Activated B cell treated with CpG ODN at 0.5 μM for 24 hours (primary cell): ENCODE measurements at regions not wholly inside any gene's neighbourhood (a gene's known extent, or its start where the extent isn't known, plus 50 kb on each side); places are given as distances from the start of the nearest gene placed in this dataset.

Experiments
- ATAC-seq: fragments of 200-7000 bp; cut with Tn5 transposase; one replicate; pipeline ENCODE4 v1.10.0; 2021; ENCODE audit warnings: low read depth, mild to moderate bottlenecking, moderate library complexity
- CTCF ChIA-PET: fragments of 350-600 bp; sonication (Branson Sonifier 250); formaldehyde crosslinking; loops from one replicate; lab custom pipeline; 2021; ENCODE audit warnings: antibody characterized with exemption; lab: Charles Lee
- POLR2A ChIA-PET: fragments of 350-600 bp; sonication (Branson Sonifier 250); formaldehyde crosslinking; loops from one replicate; lab custom pipeline; 2021; ENCODE audit warnings: antibody characterized with exemption; lab: Charles Lee
- DNase-seq: peaks from one replicate; pipeline ENCODE4 v3.0.0; 2022
- H3K27ac Mint-ChIP-seq: one replicate; pipeline ENCODE4 v1.8.0; 2020; ENCODE audit warnings: mixed read lengths
- H3K27me3 Mint-ChIP-seq: one replicate; pipeline ENCODE4 v1.8.0; 2021; ENCODE audit warnings: mixed read lengths
- H3K36me3 Mint-ChIP-seq: one replicate; pipeline ENCODE4 v1.8.0; 2021; ENCODE audit warnings: low read depth, mixed read lengths
- H3K4me1 Mint-ChIP-seq: one replicate; pipeline ENCODE4 v1.8.0; 2021; ENCODE audit warnings: mixed read lengths
- H3K4me3 Mint-ChIP-seq: one replicate; pipeline ENCODE4 v1.8.0; 2020; ENCODE audit warnings: mild to moderate bottlenecking, mixed read lengths
- H3K9me3 Mint-ChIP-seq: one replicate; pipeline ENCODE4 v1.8.0; 2020; ENCODE audit warnings: mixed read lengths
- CTCF ChIP-seq: fragments of 200-600 bp; IDR thresholded peaks from one replicate; pipeline ENCODE4 v1.8.0; 2022; ENCODE audit warnings: antibody characterized with exemption, mild to moderate bottlenecking
- intact Hi-C: fragments of 100-400 bp; cut with micrococcal nuclease; formaldehyde crosslinking; loops from one replicate; pipeline ENCODE4 v1.15.1; 2024

- ChIA-PET POLR2A (no interaction called here), CTCF (no interaction called here)
- no peak for TF ChIP-seq CTCF
- no peaks in the 10 kb centered on the region for H3K4me1 Mint-ChIP-seq
- no peaks in the 10 kb centered on the region for H3K27me3 Mint-ChIP-seq
- ATAC-seq (no peak), DNase-seq (no peak)
- peaks cover 8% of the 10 kb centered on the region for H3K9me3 Mint-ChIP-seq
- H3K27ac Mint-ChIP-seq, result no peak overlapping the region
- no peak overlapping the region for H3K4me3 Mint-ChIP-seq
- H3K36me3 Mint-ChIP-seq, result no peaks in the 10 kb centered on the region
- intact Hi-C loops, result no loop called here
Measured at GRCh38 chr22:48993655-48994054, 834.0 kb downstream of the BRD1 start.

DNA sequence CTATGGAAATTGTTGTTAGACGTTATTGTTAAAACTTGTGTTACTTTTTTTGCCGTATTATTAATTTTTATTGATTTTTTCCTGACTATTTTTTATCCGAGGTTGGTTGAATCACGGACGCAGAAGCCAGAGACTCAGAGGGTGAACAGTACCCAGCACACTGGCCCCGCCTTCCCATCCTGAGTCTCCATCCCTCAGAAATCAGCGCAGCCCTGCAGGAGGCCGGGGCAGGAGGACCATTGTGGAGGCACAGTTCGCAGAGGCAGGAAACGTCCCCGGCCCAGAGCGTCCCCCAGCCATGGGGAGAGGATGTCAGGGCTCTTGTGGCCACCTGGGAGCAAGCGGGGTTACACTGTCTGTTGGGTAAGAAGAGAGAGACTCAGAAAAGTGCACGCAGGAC lies 843.0 kb downstream of the BRD1 start:
- CTCF ChIA-PET, result no interaction called here
- no peaks in the 10 kb centered on the region for H3K4me1 Mint-ChIP-seq
- no peak overlapping the region for H3K27ac Mint-ChIP-seq
- POLR2A ChIA-PET, result no interaction called here
- intact Hi-C loops, result no loop called here
- H3K27me3 Mint-ChIP-seq, result peaks cover 3% of the 10 kb centered on the region
- DNase-seq (no peak), ATAC-seq (no peak)
- no peak for TF ChIP-seq CTCF
- H3K4me3 Mint-ChIP-seq, result no peak overlapping the region
- H3K9me3 Mint-ChIP-seq, result no peaks in the 10 kb centered on the region
- H3K36me3 Mint-ChIP-seq, result no peaks in the 10 kb centered on the region

GRCh38 chr22:48982321-48982905 lies 845.3 kb downstream of the BRD1 start:
- POLR2A ChIA-PET, result no interaction called here
- ATAC-seq, result no peak
- H3K27ac Mint-ChIP-seq, result no peak overlapping the region
- H3K9me3 Mint-ChIP-seq, result peaks cover 2% of the 10 kb centered on the region
- peaks cover 6% of the 10 kb centered on the region for H3K27me3 Mint-ChIP-seq
- TF ChIP-seq CTCF, result no peak
- intact Hi-C loops, result no loop called here
- H3K4me3 Mint-ChIP-seq, result no peak overlapping the region
- no peaks in the 10 kb centered on the region for H3K4me1 Mint-ChIP-seq
- no peaks in the 10 kb centered on the region for H3K36me3 Mint-ChIP-seq
- CTCF ChIA-PET, result no interaction called here
- DNase-seq, result no peak

DNA sequence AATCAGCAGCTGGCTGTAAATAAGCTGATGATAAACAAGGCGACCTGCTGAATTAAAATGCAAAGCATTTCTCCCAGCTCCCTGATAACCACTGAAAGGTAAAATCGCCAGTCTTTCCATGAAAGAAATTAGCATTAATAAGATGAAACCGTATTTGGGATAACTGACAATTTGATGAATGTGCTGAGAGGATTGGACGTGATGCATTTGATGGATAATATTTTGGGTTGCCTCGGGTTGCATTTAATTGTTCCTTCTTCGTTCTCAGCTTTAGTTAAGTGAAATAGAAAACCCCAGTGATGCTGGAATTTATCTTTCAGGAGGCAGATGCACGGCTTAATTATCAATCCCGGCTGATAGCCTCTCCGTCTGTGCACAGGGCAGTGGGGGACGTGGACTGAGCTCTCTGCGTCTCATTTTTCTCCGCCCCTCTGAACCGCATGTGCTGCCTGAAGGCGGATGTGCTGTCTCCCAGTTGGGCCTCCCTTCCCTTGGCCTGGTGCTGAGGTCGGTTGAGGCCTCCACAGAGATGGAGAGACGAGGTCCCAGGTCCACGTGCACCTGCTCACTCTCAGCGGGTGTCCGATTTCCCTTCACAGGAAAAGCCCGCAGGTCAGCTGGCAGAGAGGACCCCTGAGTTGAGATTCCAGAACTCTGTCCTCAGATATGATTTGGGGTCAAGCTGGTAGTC lies 846.2 kb downstream of the BRD1 start:
- ChIA-PET CTCF (no interaction called here), POLR2A (no interaction called here)
- no peak for TF ChIP-seq CTCF
- H3K4me3 Mint-ChIP-seq, result no peak overlapping the region
- no peak for ATAC-seq
- DNase-seq, result no peak
- no peak overlapping the region for H3K27ac Mint-ChIP-seq
- intact Hi-C loops, result no loop called here
- H3K36me3 Mint-ChIP-seq, result no peaks in the 10 kb centered on the region
- peaks cover 2% of the 10 kb centered on the region for H3K9me3 Mint-ChIP-seq
- peaks cover 8% of the 10 kb centered on the region for H3K27me3 Mint-ChIP-seq
- H3K4me1 Mint-ChIP-seq, result no peaks in the 10 kb centered on the region

- Mint-ChIP-seq H3K4me3 (no peak overlapping the region), H3K4me1 (no peaks in the 10 kb centered on the region), H3K27ac (no peak overlapping the region), H3K27me3 (peaks cover 11% of the 10 kb centered on the region), H3K9me3 (peaks cover 2% of the 10 kb centered on the region), H3K36me3 (no peaks in the 10 kb centered on the region)
- TF ChIP-seq CTCF, result no peak
- CTCF ChIA-PET, result no interaction called here
- POLR2A ChIA-PET, result no interaction called here
- no peak for ATAC-seq
- no peak for DNase-seq
- intact Hi-C loops, result no loop called here
Measured at GRCh38 chr22:48980918-48981317, 846.8 kb downstream of the BRD1 start.
